ENCODE measurements at regions not wholly inside any gene's neighbourhood (a gene's known extent, or its start where the extent isn't known, plus 50 kb on each side); places are given as distances from the start of the nearest gene placed in this dataset.

DNA sequence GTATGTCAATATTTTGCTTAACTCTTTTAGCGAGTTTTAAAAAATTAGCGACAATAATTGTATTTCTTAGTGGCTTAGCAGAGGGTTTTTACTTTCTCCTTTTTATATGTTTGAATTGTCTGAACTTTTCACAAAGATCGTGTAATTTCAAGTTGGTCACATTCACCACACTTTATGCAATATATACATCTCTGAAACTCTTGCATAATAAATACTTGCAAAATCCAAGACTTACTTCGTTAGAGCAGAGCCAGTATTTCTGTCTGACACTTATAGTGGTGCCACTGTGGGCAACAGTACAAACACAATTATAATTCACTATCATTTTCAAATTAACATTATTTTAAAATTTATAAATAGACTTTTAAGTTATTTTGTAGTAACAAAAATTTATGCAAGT, 62.0 kb downstream of the SUCNR1 start:
- ATAC-seq, result no peak

DNA sequence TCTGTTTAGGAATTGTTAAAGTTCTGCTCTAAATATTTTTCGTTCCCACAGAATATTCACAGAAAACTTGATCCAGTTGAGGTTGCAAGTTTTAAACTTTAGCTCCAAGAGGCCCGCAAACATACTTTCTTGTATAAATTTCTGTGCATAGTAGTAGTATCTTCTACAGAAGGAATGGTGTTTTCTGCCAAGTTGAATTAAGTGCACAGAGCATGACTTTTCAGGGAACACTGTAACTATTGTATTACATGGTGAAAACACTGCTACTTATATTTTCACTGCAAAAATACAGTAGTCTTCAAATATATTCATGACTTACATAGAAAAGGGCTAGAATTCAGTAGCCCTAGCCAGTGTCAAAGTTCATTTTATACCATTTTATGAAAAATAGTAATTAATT, 67.0 kb downstream of the SUCNR1 start:
- no peak for ATAC-seq

DNA sequence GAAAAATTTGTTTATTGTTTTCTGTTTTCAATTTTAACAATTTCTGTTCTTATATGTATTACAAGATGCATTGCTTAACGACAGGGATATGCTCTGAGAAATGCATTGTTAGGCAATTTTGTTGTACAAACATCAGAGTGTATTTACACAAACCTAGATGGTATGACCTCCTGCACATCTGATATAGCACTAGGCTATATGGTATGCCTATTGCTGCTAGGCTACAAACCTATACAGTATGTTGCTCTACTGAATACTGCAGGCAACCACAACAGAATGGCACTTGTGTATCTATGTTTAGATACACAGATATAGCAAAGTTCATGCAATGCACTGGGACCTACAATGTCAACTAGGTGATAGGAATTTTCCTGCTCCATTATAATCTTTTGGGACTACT, 70.1 kb downstream of the SUCNR1 start:
- no peak for ATAC-seq

DNA sequence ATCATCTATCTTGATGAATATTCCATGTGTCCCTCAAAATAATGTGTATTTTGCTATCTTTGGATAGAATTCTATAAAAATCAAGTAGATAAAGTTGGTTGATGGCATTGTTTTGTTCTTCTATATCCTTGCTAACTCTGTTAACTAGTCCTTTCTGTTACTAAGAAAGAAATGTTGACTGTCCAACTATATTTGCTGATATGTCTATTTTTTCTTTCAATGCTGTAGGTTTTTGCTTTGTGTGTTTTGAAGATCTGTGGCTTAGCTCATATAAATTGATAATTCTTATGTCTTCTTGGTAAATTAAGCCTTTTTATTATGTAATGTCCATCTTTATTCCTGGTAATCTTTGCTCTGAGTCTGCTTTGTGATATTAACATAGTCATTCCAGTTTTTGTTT, 70.9 kb downstream of the SUCNR1 start:
- no peak for ATAC-seq

DNA sequence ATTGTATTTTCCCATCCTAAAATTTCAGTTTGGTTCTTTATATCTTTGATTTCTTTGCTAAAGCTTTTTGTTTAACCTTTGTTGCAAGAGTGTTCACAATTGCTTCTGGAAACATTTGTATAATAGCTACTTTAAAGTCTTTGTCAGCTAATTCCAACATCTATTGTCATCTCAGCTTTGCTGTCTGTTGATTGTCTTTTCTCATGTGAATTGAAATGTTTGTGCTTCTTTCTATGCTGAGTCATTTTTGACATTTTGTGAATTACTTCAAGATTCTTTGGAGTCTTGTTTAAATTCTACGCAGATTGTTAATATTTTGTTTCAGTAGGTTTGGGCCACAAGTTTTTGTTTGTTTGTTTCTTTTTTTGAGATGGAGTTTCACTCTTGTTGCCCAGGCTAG, 73.2 kb downstream of the SUCNR1 start:
- no peak for ATAC-seq

DNA sequence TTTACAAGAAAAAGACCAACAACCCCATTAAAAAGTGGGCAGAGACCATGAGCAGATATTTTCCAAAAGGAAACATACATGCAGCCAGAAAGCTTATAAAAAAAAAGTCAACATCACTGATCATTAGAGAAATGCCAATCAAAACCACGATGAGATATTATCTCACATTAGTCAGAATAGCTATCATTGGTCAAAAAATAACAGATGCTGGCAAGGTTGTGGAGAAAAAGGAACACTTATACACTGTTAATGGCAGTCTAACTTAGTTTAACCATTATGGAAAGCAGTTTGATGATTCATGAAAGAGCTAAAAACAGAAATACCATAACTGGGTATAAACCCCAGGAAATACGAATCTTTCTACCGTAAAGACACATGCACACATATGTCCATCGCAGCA, 76.3 kb downstream of the SUCNR1 start:
- ATAC-seq, result no peak

DNA sequence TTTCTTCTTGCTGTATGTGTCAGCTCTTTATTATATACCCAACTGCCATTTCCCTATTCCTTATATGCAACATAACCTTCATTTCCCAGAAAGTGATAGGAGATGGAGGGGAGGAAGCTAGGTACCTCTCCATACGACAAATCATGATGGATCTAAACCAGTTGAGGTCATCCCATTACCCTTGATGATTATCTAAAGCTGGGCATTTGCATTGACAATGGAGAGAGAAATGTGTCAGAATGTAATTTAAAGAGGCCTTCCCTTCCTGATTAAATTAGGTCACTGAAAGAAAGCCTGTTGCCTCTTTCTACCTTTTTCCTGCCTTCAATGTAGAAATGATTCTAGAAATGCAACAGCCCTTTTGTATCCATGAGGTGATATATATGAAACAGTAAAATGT, 81.9 kb downstream of the SUCNR1 start:
- ATAC-seq, result no peak

DNA sequence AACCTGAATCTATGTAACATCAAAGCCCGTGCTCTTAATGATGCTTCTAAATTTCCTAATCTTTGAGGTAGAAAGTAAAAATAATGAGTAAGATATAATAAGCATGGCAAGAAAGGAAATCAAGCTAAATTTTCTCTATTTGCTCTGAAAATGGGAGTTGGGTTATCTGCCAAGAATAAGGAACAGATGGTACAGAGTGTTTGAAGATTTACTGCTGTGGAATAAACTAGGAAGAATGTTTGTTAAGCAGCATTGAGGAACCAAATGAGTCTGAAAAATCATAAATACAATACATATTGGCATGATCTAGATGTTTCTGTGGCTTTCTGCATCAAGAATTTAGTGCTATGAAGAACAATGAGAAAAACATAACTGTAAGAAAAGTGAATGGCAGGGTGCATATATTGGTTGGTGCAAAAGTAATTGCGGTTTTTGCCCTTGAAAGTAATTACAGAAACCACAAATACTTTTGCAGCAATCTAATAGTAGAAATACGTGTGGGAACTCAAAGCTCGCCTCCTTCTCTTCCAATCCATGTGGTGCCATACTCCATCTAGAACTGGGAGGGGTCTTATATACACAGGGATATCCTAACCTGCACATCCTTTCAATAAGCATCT, 87.6 kb downstream of the SUCNR1 start:
- no peak for ATAC-seq

DNA sequence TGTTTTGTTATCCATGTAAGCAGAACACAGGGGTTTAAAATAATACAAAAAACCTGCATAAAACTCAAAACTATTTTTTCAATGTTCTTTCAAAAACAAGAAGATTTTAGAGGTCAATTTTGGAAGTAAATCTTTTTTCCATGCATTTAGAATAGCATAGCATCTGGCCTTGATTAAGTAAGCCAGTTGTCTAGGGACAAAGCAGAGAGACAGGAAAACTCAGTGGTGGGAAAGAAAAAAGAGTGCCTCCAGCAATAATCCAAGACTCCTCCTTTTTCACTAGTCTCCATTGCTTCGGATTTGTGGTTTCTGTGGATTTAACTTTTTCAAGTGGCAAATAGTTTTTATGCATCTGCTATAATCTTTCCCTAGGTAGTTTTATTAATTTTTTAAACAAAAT, 88.9 kb downstream of the SUCNR1 start:
- ATAC-seq, result no peak

DNA sequence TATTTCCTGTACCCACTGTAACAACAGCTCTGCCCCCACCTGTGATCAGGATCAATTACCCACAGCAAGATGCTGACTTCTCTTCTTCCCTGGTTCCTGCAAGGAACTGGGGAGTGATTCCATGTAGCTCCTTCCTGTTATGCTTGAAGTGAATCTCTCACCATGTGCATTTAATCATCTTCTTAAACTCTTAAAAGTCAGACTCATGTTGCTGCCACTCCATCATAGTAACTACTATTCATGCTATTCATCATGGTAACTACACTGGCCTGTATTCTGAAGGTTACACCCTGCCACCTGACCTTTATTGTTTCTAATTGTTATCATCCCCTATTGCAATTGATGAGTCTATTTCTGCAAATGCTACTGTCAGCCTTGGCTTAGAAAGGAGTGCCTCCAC, 89.5 kb downstream of the SUCNR1 start:
- no peak for ATAC-seq

DNA sequence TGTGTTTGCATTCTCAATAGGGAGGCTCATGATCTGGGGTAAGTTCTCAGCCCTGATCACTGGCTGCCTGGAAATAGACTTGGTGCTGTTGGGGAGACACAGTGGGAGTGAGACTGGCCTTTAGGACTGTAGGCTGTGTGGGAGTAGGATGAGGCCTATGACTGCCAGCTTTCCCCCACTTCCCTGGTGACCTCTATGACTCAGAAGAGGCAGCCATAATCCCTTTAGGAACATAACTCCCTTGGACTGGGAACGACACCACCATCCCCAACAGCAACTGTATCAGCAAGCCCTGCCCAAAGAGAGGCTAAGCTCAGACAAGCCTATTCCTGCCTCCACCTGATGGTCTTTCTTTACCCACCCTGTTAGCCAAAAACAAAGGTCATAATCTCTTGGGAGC, 91.3 kb downstream of the SUCNR1 start:
- no peak for ATAC-seq

DNA sequence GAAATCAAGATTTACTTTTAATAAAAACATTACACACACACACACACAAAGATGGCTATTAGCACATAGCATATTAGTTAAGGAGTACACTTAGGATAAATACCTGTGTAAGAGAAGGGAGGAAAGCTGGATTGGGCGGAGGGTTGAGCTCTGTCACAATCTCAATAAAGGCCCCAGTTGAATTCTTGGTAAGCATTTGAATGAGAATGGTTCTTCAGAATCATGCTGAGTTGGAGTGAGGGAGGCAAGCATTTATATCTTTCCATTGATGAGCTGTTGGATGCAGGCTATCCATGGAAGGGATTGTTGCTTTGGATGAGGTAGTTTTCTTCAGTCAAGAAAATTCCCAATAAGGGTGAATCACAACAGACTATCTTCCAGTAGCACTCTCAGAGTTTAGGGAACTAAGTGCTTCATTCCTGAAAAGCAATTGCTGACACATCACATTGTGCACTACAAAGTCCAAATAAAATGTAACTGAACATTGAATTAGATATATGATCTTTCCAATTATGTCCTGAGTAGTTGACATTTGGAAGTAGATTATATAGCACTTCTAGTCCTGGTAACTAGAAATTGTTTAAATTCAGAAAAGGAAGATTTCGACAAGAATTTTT, 95.7 kb downstream of the SUCNR1 start:
- no peak for ATAC-seq

DNA sequence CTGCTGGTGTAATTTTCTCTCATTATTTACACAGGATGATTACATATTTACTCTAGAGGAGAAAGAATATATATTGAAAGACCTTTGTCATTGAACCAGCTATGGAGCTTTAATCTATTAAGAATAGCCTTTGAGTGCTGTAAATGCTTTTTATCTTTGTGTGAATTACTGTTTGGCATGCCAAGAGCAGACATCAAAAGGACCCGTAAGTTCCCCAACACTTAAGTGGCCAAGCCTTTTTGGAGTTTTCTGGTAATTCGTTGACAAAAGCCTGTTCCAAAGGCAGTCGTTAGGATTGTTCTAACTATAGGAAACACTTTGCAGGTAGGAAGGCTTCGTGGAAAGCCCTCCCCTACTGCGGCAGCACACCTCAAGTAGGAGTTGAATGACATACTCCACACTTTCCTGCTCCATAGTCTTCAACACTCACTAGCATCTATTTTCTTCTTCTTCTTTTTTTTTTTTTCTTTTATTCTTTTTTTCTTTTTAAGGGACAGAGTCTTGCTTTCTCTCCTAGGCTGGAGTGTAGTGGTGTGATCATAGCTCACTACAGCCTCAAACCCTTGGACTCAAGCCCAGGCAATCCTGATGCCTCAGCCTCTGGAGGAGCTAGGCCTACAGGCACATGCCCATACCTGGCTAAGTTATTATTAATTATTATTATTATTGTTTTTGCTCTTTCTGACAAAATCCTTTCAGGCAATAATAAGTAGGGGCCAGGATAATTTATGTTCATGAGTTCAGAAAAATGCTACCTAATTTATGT, 98.6 kb downstream of the SUCNR1 start:
- no peak for ATAC-seq

DNA sequence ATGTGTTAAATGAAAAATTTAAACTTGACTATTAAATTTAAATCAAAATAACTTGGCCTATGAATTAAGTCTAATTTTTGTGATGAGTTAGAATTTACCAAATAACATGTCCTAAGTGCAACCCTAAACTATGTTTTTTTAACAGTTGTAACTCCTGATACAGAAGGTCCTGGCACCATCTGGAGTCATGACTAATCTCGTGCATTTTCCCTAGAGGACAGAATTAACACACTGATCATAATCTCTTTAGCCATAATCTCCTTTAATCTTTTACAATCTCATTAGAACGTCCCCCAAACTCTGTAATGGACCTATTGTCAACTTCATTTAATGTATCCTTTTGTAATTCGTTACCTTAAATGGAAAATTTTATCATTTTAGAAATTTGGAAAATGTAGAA, 100.6 kb downstream of the SUCNR1 start:
- no peak for ATAC-seq

DNA sequence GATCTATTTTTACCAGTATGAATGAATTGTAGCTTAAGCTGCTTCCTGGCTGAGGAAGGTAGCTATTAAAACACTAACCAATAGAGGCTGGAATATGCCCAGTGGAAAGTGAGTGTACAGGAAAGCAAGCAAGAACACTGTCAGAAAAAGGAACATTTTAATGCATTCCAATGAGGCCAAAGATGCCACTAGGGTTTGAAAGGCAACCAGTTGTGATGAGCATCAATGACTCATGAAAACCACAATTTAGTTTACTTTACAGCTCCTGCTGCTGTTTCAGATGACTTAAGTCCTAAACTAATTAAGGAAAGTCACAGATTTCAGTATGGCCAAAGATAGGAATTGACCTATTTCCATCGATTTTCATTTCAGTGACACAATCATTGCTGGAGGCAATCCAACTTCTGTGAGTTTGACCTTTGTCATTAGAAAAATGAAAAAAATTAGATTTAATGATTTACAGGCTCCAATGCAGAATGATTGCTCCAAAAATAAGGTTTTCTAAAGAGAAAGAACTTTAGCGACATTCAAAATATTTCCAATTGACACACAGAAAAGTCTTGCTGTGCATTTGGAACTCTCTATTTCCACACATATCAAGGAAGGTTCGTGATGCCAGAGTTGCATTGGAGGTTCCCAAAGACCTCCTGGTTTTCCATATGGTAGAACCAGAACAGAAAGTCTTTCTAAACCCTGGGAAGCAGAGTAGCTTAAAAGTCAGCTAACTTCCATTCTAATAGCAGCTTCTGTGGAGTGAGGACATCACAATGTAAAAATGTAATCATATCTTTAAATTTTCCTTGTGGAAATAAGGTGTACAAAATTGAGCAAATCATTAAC, 103.0 kb downstream of the SUCNR1 start:
- no peak for ATAC-seq

DNA sequence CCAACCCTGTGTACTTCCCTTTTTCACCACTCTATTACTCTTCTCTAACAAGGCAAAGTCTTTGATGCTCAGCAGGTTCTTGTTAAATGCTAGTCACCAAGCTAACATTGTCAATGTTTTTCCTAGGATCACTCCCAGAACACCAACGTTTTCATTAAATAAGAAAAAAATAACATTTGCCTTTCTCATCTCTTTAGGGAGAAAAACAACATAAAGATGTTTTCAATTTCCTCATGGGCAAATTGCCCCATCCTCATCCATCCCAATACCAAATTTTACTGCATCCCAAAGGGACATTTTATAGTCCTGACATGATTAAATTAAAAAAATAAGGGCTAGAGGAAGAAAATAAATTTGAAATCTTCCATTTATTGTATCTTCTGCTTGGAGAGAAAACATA, 106.5 kb downstream of the SUCNR1 start:
- no peak for ATAC-seq

DNA sequence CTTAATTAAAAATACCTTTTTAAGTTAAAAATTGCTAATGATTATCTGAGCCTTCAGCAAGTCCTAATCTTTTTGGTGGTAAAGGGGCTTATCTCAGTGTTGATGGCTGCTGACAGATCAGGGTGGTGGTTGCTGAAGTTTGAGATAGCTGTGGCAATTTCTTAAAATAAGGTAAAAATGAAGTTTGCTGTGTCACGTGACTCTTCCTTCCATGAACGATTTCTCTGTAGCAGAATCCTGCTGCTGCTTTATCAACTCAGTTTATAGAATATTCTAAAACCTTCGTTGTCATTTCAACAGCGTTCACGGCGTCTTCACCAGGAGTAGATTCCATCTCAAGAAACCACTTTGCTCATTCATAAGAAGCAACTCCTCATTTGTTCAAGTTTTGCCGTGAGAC, 110.1 kb downstream of the SUCNR1 start:
- ATAC-seq, result no peak

DNA sequence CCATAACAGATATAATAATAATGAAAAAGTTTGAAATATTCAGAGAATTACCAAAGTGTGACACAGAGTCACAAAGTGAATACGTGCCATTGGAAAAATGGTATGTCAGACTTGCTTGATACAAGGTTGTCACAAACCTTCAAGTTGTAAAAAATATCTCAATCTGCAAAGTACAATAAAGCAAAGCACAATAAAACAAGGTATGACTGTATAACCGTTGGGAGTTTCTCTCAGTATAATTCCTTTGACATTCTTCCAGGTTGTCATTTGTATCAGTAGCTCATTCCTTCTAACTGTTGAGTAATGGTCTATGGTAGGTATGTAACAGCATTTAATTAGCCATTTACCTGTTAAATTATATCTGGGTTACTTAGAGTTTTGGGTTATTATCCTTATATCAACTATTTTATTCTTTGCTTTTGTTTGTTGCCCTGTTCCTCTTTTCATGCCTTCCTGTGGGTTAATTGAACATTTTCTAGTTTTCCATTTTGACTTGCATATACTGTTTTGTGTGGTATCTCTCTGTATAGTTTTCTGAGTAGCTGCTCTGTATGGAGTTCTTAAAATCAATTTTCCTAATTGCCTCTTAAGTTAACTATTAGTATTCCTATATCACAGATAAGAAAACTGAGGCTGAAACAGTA, 112.5 kb downstream of the SUCNR1 start:
- no peak for ATAC-seq

DNA sequence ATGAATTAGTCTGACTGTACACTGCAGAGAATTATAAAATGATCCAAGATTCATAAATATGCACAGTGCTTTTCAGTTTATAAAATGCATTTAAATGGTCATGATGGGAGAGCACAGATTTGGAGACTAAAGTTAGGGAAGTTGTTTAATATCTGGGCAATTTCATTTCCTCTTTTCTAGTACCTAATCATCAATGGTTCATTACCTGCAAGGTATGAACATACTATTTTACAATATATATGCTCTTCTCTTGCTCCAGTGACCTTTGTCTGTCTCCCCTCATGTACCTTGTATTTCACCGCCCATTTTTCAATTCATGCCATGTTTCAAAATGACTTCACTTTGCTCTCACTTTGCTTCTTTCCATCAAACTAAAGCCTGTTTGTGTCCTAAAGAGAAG, 114.5 kb downstream of the SUCNR1 start:
- no peak for ATAC-seq

DNA sequence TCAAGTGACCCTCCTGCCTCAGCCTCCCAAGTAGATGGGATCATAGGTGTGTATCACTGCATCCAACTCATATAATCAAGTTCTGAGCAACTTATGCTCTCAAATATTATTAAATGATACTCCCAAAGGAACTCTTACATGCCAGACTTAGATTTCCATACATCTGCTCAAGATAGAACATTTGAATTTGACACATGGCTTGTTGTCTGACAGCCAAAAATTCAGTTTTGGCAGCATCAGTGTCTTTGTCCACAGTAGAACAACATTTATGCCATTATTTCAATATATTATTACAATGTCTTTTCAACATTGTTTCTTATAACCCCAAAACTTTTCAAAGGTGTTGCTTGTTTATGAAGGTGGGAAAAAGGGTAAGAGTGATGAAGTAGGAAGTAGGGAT, 116.2 kb downstream of the SUCNR1 start:
- no peak for ATAC-seq

DNA sequence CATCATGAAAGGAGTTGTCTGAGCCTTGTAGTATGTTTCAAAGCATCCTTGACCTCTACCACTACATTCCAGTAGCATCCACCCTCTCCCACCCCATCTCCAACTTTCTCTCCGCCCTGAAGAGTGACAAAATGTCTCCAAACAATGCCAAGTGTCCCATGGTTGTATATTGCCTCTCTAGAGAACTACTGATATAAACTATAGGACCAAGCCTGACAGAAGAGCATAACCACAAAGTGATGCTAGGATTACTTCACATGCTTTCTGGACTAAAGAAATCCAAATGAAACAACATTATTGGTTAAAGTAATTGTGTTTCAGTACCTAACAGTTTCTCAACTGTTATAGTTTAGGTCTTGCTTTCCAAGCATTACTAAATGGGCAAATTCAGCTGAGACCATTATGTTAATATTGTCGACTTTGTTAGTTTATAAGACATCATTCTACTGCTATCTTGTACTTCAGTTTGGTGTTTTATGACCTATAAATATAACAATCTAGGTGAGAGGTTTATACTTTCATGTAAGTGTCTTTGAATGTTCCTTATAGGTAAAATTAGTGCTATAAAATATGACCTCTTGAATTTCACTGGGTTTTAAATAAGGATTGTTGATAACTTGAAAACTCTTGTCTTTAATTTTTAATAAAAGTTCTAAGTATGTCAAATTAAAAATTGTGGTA, 117.4 kb downstream of the SUCNR1 start:
- ATAC-seq, result no peak

DNA sequence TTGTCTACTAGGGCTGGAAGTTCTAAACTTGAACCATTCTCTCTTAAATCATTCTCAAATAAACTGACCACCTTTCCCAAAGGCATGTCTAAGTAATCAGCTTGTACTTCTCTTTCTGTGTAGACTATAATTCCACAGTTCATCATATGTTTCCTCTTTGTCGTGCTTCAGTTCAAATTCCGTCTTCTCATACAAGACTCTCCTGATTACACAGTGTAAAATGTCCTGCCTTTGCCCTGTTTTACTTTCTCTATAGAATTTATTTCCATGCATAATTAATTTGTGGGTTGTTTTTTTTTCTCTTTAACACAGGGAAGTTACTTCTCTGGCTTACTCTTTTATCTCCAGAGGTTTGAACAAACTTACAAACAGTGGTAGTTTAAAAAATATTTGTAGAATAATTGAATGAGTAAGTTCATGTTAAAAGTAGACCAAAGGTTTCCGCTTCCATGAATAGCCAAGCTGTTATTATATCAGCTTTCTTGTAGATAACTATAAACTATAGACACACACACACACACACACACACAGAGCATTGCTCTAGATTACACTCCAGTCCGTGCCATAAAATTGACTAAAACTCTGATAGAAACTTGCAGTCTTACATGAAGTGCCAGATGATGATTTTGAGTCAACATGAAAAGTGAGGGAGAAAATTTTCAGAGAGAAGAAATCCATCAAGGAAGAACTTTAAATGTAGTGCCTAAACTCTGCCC, 119.0 kb downstream of the SUCNR1 start:
- no peak for ATAC-seq
